ENCODE measurements at regions not wholly inside any gene's neighbourhood (a gene's known extent, or its start where the extent isn't known, plus 50 kb on each side); places are given as distances from the start of the nearest gene placed in this dataset.

- TF ChIP-seq CTCF (IDR thresholded peaks at IDR 0.05): no peak
- no peak for TF ChIP-seq POLR2A (IDR thresholded peaks at IDR 0.05)
These were observed 159.6 kb upstream of the FGGY start for GRCh38 chr1:59137276-59137615.
